ENCODE measurements at regions not wholly inside any gene's neighbourhood (a gene's known extent, or its start where the extent isn't known, plus 50 kb on each side); places are given as distances from the start of the nearest gene placed in this dataset.
"Not testable (repeated sequence)": the region's sequence is repeated elsewhere in the genome, so short reads cannot be mapped to it uniquely, and the experiment has no call there.

DNA sequence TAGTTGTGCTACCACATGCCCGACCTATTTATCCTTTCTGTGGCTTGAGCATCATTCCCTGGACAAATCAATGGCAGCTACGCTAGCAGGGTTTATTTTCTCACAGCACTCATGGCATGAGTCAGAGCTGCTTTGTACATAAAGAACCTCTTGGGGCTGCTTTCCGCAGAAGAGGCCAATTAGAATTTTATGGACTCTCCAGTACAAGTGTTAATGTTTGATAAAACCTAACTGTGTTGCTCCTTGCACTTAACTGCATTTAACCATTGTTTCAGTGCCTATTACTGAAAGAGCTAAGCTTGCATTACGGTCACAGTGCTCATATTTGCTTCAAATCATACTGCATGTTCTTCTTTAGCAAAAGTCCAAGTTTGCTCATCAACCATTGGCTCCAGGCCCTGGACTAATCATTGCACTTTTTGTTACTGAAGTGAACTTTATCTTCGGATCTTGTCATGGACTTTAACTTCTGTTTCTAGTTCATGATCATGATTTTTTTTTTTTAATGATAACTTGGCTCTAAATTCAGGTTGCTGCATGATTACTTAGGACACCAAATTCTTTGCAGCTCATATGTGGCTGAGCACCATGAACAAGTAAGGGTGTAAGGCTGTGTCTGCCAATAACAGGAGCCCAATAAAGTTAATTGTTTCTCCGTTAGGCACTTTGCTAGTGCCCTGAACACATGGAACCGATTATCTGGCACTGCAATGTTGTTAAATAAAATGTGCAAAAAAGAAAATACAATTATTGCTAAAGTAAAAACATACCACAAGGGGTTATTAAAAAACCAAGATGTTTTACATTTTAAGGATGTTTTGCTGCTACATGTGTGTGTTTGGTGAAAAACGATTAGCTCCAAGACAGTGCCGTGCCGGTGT lies 492.2 kb downstream of the KCNJ2 start:
- DNase-seq, result no peak

DNA sequence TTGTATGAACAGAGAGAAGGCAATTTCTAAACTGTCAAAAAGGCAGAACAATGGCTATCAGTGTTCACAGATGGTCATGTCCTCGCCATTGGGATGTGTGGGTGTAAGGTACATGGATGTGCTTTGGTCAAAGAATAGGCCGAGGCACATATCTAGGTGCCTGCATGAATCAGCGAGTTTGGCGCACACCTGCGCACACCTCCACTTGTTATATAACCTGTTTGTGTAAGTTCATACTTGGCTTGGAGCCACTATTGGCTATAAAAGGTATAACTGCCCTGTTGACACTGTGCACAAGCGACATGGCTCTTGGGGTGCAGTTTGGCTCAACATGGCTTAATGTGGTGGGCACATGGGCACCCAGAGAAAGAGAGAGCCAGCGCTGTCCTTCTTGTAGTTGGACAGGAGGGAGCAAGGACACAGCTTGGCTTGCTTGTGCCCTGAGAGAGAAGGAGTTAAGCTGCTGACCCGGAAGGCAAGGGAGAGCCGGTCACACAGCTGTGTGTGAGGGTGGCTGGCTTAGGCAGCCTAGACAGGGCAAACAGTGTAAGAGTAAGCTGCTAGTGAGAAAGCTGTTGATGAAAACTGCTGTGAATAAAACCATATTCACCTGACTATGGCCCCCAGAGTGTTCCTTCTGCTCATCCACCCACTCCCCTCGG lies 499.1 kb downstream of the KCNJ2 start:
- no peak for DNase-seq

DNA sequence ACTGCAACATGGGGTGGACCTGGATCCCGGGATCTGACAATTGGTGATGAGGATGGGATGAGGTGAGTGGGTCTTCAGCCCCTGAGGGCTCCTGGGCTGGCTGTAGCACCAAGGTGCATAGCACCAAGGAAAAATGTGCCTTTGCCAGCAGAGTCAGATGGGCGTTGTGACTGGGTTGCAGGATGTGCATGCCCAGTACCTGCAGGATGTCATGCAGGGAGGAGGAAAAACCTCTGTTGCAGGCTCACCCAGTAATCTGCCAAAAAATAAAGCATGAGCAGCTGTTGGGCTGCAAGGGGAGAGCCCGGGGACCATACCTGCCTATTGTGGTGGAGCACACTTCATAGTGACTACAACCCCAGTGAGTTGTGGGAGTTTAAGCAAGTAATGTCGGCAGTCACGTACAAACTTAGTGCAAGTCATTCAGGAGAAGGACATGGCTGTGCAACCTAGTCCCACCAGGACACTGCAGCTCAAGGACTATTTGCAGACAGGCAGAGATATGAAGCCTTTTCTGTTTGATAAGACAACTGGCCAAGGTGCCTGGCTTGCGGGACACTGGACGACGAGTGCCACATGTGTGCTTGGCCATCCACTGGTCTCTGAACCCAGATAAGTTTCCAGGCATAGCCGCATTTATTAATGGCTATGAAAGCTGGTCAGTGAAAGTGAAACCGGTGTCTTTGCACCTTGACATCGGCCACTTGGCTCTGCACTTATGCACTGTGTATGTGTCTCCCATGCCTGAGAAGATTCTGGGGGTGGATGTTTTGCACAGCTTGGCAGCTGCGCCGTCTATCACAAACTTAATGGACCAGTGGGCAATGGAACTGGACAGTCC lies 499.8 kb downstream of the KCNJ2 start:
- no peak for DNase-seq

DNA sequence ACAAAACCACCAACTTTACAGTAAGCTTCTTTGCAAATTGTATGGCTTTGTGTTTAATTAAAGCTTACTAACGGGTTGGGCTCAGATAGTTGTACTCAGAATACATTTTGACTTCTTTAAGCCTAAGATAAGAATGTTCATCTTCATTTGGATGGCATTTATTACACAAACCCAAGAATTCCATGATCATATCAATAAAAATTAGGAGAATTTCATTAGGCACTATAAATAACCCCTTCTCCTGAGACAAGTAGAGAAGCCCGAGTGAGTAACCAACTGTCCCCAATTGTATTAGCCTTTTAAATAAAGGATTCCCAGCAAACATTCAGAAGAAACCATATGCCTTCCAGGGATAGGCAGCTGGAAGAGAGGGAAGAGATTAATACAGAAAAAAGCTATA lies 504.7 kb downstream of the KCNJ2 start:
- DNase-seq, result no peak

DNA sequence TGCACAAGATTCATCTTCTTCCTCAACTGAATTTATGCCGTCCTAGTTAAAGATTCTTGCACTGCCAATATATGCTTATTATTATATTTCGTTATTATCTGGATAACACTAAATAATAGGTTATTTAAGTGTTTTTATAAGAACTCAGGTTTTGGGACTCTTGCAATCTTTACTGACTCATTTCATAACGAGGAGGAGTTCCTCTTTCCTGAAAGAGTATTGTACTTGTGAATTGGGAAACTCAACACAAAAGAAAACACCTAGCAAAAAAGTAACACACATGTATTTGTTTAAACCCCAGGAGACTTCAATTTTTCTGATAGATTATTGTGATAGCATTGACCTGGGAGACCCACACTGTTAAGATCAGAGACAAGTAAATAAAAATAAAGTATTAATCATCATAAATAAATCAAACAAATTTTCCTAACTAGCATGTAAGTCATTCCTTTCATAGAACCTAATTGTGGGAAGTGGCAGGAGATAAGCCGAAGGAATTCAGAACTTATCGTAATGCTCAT lies 505.8 kb downstream of the KCNJ2 start:
- DNase-seq, result no peak

DNA sequence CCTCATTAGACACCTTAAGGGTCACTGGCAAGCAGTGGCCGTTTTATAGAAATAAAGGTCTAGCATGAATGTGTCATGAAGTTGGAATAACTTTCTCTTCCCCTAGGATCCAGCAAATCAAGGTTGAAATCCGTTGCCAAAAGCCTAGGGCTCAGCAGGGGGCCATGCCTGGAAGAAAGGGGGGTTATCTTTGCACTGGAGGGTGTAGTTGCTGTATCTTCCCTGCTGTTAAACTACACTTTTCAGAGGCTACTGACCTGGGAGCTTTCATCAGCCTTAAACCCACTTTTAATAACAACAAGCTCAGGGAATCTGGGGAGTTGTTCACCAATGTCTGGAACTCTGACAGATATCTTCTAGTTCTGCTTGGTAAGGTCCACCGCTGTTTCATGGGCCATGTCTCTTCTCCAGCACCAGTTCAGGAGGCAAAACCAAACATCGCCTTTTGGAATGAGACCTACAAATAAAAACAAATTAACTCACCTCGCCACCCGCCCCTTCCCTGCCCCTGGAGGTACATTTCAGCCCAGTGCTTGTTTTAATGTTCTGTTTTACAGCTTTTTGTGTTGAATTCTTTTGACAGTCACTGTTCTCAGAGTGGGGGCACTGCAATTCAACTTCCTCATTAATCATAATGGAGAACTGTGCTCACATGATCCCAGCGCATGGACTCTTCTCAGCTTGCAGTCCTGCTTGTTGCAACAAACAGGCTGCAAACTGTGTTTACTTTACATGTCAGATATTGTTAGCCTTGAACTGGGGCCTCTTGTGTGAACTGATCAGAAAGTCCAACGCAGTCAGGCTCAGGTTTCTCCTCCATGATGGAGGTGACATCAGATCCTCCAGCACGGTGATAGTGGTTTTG lies 508.7 kb downstream of the KCNJ2 start:
- DNase-seq, result no peak

DNA sequence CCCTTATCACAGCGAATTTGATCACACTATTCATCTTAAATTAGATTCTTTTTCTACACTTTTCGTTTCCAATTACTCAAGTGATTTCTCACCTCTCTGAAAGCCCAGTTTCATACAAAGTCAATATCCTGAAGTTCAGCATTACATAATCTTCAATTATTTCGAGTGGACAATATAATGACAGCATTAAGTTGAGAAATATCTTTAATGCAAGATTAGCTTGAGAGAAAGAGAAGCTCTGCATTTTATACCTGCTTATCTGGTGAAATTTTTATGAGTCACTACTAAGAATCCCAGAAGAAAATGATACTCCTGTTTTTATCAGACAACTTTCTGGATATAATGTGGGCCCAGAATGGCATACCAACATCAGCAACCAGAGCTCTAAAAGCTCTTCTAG lies 509.6 kb downstream of the KCNJ2 start:
- DNase-seq, result no peak

DNA sequence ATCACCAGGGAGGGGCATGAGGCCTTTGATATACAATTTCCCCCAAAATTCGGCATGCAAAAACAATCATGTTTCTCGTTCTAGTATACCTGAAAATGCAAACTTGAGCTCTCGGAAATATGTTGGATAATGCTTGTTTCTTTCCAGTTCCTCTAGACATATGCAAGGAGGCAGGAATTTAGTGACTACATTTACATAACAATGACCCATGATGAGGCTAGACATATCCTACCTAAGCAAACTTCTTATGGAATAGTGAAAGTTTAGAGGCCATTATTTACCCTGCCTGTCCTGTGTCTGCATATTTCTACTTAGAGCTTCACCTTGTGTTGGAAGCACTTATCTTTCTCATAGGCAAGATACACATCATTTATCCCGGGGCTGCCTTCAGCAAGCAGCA lies 514.6 kb downstream of the KCNJ2 start:
- no peak for DNase-seq

DNA sequence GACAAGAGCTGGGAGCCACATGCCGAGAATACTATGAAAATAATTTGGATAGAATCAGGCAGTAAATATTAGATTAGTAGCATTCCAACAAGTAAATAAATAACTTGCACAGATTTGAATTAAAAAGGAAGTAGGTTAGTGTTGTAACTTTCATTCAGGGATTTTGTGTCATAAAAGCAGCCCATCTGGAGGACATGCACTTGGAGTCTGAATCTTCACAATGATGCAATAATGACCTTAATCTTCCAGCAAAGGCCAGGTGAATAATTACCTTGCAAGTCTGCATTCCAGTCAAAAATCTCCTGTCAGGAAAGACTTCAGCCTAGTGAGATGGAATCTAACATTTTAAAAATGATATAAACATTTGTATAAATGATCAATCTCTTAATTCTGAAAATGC lies 518.1 kb downstream of the KCNJ2 start:
- no peak for DNase-seq

DNA sequence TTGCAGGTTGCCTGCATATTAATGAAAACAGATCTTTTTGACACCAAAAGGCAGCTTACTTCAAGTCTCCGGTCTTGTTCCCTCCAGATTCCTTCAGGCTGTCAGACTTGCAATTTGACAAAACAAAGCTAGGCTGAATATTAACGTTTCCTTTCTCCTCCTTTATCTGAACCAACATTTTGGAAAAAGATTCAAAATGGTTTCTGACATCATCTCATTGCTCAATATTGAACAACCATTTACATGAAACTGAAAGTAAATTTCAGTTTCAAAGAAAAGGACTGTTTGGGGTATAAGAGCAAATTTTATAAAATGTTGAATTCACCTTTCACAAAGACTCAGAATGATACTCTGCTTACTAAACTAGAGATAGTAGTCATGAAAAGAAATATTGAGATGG lies 521.8 kb downstream of the KCNJ2 start:
- no peak for DNase-seq

DNA sequence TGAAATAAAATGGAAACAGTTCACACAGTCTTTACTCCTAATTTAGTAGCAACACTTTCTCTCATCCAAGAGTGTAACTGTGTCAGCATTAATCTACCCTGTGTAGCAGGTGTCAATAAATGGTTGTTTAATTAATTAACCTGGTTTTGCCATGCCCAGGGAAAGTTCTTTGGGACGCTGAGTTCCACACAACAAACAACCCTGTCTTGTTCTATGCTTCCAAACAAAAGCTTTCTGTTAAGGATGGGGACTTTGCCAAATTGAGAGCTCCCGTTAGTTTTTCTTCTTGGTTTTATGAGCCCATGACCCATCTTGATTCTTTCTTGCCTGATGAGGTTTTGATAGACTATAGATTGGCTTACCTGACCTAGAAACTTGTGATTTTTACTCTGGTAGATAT lies 530.1 kb downstream of the KCNJ2 start:
- DNase-seq, result no peak

DNA sequence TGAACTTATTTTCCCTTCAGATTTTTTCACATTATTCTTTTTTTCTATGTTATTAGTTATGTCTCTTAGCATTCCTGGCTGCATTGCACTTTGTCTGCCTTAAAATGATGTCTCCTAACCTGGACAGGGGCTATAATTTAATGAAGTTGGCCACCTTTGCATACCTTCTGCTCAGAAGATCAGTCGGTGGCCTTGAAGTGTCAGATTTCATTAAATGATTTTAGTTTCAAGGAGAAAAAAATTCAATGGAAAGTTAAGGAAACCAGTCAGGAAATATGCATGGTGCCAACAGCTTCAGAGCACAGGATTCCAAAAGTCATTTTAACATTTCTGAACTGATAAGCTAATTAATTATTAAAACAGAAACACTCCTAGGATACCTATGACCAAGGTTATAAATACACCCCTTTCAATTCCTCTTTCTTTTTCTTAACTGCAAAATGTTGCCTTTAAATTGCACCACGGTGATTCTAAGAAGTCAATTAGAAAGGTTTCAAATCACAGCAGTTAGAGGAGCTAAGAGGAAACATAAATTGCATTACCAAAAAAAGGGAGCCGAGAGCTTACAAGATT lies 533.4 kb downstream of the KCNJ2 start:
- no peak for DNase-seq

DNA sequence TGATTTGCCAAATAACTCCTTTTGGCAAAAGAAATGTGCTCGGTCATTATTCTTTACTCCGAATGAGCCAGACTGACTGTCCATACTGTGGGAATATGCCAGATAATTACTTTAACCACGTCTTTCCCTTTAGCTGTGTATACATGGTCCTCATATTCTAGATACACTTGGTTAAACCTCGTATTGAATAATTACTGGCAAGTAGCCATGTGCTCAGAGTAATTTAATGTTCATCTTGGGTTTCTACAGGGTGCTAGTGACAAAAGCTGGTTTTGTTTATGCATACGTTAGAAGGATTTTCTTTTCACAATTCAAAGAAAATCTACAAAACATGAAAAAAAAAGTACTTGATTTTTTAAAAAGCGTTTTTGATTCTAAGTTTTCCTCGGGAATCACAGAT lies 540.3 kb downstream of the KCNJ2 start:
- no peak for DNase-seq

DNA sequence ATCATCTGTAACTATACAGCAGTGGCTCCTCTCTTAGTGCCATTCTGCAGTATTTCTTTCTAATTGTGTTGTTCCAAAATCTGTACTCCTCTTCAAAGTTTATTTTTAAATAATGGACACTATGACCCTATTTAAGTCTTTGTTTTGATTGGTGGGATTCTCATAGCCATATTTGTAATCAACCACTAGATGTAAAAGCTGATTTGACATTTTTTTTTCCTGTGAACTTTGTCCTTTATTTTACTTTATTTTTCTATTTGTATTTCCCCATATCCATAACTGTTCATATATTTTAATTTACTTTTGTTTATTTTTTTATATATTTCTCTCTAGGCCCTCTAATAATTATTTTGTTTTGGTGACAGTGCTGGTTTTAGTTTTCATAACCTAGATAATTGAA lies 544.4 kb downstream of the KCNJ2 start:
- no peak for DNase-seq

DNA sequence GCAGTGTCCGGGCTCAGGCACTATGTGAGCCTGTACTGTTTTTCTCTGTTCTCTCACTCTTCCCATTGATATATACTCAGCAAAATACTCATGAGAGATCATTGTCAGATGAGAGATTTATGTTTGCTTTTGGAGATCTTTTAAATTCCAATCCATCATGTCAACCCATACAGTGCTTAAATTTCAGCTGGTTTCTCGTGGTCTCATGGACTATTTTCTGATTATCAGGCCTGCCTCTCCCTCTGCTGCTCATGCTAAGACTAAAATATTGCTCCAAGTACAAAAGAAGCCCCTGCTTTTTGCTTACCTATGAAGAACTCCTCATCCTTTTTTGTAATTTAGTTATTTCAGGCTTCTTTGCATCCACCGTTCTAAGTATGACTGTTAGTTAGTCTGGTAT lies 547.2 kb downstream of the KCNJ2 start:
- no peak for DNase-seq

DNA sequence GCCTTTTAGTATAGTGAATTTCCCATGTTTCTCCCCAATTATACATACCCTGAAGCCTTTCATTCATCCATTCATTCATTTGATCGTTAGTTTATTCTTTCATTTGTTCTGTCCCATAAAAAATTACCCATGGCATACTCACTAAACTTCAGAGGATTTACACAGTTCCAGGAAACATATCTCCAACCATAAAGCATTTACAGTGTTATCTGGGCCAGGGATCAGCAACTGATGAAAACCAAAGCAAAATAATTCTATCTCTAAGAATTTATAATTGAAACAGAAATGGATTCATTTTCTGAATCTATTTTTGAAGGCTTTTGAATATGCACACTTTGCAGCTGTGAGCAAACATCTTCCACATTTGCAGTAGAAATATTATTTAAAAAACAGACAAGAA lies 547.7 kb downstream of the KCNJ2 start:
- DNase-seq, result no peak

DNA sequence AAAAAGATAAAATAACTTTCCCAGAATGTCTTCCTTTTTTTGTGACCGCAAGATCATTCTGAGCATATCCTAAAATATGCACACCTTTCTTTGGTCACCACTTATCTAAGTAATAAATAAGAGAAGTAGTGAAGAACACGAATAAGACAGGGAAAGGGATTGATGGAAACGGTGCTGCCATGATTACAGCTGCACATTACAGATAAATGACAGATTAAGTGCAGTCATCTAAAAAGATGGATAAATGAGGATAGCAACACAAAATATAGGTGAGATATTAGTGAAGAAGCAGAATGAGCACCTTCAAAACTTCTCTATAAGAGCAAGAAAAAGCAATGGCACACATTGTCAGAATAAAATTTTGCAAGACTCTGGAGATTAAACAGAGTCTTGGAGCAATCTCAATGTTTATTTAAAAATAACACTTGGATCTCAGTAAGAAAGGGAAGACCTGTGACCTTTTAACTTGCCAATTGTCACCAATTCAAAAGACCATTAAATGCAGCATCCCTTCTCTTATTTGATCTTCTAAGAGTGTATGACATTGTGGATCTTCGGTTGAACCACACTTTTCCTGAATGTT lies 567.1 kb downstream of the KCNJ2 start:
- no peak for DNase-seq

DNA sequence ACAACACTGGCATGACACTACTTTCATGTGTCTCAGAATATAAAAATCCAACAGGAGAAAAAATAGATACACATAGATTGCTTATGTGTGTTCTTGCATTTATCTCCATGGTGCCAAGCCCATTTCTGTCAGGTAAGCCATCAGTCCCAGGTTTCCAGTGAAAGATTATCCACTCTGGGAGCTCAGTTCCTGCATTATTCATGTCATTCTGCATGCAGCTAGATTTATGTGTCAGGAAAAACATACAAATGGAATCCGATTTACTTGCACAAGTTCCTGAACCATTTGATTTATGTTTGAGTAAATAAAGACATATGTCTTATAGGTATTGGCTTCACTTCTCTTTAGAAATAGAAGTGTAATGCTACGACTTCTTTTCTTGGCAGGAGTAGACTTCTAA lies 569.7 kb downstream of the KCNJ2 start:
- DNase-seq, result no peak

DNA sequence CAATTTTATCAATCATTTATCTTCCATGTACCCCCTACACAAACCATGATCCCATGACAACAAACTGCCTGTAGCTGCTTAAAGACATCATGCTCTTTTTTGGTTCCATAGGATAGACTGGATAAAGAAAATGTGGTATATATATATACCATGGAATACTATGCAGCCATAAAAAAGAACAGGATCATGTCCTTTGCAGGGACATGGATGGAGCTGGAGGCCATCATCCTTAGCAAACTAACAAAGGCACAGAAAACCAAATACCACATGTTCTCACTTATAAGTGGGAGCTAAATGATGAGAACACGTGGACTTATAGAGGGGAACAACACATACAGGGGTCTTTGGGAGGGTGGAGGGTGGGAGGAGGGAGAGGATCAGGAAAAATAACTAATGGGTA lies 577.2 kb downstream of the KCNJ2 start:
- not testable (repeated sequence) for DNase-seq

DNA sequence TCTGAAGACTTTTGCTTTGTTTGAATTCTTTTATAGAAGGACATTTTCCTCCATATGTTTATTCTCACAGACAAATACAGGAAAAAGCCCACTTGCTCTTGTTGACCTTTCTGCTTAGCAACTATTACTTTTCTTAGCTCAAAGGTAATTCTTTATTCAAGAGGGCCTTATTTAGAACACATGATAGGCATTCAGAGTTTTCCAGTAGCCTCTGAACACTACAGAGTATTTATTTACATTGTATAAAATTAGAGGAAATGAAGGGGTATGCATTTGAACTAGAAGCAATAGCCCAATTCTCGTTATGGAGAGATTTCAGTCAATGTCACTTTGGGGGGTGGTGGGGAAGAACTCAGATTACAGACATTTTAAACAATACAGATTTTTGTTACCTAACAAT lies 581.7 kb downstream of the KCNJ2 start:
- no peak for DNase-seq

DNA sequence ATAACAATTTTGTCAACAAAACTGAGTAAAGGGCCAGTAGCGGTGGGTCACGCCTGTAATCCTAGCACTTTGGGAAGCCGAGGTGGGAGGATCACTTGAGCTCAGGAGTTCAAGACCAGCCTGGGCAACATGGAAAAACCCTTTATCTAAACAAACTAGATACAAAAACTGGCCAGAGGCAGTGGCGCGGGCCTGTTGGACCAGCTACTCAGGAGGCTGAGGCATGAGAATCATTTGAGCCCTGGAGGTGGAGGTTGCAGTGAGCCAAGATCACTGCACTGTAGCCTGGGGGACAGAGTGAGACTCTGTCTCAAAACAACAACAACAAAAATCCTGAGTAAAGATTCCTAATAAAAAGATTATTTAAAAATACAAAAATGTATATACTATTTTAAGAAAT lies 583.1 kb downstream of the KCNJ2 start:
- DNase-seq, result not testable (repeated sequence)

Data from activated T-cell treated with anti-CD3 and anti-CD28 coated beads, Interleukin-2, amount 50 U/mL, for 48 hours (primary cell).